DMS 273 treated with DMSO at 0.1 percent for 48 hours (cell line): ENCODE measurements at regions not wholly inside any gene's neighbourhood (a gene's known extent, or its start where the extent isn't known, plus 50 kb on each side); places are given as distances from the start of the nearest gene placed in this dataset.

Source experiments
- DNase-seq: peaks from one replicate; lab custom pipeline; 2025; lab: John Stamatoyannopoulos, UW

DNA sequence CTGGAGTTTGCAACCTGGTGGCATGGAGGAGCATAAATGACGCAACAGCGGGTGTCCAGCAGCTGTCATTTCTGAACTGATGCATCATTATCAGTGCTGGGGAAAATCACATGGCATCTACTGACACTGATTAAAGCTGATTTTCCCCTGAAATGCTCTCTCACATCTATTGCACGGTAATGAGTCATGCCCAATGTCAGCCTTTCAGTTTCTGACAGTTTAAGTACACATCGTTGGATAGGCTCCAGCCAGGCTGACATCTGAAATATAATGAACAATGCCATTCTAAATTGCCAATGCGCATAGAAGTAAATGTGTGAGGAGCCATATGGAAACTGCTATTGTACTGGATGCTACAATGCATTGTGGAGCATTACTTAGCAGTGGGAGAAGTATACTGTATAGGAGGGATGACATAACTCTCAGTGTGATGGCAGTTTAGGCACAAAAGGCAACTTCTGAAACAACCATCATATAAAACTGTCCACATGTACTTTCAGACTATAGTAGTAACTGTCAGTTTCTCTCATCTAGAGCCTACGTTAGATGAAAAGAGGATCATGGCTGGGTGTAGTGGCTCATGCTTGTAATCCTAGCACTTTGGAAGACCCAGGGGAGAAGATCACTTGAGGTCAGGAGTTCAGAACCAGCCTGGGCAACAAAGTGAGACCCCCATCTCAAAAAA, 389.3 kb upstream of the DMAC1 start:
- DNase-seq = no peak

DNA sequence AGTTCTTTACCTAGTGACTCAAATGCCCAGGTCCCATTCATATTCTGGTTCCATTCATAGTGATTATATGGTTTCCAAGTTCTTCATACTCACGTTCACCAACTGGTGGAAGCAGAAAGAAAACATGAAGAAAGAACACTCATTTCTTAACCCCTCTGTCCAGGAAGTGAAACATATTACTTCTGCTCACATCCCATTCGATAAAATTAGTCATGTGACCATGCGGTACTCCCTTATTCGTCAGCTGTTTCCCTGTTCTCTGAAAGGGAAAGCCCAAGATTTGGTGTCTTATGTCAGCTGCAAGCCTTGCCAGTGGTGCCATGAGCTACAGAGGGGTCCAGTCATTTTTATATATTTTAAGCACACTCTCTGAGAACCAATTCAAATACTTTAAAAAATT, 387.0 kb upstream of the DMAC1 start:
- no peak for DNase-seq

DNA sequence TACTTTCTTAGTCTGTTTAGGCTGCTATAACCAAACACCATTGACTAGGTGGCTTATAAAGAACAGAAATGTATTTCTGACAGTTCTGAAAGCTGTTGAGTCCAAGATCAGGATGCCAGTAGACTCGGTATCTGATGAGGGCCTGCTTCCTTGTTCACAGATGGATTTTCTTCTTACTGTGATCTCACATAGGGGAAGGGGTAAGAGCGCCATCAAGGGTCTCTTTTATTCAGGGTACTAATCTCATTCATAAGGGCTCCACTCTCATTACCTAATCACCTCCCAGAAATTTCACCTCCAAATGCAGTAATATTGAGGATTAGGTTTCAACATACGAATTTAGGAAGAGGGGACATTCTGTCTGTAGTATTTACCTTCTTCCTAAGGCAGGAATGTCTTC, 384.0 kb upstream of the DMAC1 start:
- DNase-seq = no peak

DNA sequence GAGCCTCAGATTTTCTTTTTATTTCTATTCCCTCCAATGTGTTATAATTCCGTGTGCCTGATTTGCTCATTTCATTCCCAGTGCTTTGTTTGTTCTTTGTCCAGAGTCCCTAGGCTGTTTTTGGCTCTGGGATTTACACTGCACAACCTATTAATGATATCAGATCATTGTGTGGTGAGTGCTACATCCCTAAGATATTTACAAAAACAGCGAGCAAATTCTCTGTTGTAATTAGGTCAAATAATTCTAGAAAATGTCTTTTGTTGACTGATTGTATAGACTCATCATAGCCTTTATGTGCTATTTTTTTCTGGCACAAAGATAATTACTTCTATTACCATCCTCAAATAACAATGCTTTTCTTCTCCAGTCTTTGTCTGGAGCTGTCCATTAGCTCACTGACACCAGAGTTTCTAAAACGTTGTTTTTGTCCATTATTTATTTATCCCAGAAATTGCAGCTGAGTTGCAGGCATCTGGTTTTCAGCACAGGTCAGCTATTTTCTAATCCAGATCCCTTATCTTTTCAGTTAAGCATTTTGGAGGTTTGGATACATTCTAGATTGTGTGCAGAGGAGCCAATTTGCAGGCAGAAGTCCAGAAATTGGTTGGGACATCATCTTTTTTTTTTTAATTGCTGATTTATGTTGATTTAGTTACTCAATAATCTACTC, 379.9 kb upstream of the DMAC1 start:
- no peak for DNase-seq

DNA sequence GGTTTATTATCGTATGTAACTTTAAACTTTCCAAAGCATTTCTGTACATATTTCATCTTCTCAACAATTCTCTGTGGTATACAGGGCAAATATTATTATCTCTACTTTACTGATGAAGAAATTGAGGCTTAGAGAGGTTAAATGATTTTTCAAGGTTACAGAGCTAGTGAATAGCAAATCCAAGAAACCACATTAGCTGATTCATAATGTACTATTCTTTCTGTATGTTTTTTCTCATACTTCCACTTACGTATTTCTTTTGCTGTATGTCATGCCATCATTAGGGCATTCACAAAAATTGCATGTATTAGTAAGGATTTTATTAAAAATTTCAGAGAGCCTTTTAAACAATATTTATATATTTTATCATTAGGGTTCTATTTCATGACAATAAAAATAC, 372.4 kb upstream of the DMAC1 start:
- DNase-seq = no peak

DNA sequence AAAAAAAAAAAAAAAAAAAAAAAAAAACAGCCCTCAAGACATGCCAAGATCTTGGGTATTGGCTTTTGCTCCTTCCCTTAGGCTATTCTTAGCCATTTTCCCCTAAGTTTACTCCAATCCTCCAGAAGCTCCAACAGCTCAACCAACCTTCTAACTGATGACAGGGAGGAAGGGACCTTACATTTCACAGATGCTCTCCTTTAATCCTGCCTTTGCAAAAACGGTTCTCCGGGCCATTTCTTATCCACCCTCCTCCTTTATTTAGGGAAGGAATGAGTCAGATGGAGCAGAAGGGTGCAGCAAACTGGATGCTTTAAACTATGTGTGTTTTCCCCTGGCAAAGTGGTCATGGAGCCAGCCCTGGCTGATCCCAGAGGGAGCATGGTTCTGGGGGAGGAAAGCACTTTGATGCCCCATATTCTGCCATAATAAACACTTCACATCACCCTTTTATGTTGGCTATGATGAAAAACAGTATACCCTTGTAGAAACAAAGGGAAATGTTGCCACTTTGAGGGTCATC, 369.4 kb upstream of the DMAC1 start:
- no peak for DNase-seq

DNA sequence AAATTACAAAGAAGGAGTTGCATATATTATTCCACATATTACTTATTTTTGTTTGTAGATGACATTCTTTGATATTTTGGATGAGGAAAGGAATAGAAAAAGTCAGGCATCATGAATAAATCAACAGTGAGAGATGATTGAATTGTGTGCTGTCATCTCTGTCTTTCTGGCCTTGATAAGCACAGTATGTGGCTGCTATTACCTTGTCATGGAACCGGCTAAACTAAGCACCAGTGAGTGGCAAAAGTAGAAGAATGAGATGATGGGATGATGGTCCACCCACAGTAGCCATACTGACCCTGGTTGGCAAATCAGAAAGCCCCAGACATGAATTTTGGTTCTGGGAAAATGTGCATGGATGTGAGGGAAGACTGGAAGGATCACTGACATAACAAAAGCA, 361.2 kb upstream of the DMAC1 start:
- no peak for DNase-seq

DNA sequence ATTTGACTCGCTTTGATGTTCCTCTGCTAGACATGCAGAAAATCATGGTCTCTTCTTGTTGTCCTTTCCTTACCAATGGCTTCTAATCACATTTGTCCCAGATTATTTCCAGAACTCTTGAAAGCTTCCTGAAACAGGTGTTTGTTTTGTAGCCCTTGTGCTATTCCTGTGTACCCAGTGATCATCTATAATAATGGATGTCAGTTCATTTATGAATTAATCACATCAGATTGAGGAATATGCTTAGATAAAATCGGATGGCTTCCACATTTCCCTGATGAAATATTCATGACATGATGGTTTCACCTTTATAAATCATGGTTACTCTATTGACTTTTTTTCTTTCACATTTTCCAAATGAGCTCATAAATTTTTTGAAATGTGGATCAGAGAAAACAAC, 359.0 kb upstream of the DMAC1 start:
- DNase-seq = no peak

DNA sequence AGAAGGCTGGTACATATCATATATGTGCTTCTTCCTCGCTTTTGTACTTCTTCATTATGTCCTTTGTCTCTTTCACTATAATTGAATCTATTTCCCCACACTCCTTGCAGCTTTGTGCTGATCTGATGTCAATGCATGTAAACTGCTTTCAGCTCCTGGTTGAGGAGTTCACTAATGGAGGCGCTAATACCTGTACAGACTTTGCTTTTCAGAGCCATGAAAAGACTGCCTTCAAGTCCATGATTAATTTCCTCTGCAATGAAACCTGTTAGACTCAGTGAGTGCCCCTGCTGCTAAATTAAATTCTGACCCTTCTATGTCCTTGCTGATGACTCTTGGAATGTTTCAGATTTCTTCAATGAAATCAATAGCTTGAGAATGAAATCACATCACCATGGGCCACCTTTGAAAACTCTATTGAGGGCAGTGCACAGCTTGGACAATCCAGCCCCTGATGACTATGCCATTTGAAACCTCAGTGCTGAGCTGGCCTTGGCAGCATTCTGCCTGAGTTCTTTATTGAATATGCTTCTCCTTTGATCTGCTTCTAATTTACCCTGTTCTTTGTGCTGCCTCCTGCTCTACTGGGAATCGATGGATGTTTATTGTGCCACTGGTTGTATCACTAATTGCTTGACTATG, 358.2 kb upstream of the DMAC1 start:
- DNase-seq = no peak

DNA sequence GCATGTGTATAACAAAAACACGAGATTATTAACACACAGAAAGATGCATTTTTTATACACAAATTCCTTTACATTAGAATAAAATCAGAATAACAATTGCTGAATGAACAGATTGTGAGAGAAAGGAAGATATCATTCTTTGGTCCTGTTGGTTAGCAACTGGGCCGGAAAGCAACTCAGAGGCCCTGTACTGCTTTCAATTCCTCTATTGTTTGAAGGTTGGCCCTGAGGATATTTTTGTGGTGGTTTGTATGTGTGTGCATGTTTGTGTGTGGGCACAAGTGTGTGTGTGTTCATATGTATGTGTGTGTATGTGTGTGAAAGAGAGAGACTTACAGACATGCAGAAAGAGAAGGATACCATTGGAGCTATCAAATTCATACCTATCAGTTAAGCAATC, 356.8 kb upstream of the DMAC1 start:
- no peak for DNase-seq

DNA sequence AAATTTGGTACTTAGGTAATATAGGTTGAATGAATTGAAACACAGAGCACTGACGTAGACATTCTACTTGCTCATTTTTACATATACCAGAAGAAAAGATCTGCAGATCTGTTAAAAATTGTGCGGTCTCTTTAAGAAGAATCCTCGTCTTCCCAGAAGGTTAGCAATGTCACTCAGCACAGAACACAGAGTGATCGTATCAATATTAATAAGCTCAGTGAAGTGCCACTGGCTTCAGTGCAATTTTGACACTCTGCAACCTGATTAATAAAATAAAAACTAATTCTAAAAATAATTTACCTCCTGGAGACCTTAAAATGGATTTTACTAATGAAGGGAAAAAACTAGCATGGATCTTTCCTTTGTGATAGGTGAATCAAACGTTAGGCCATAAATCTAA, 356.1 kb upstream of the DMAC1 start:
- DNase-seq = no peak

DNA sequence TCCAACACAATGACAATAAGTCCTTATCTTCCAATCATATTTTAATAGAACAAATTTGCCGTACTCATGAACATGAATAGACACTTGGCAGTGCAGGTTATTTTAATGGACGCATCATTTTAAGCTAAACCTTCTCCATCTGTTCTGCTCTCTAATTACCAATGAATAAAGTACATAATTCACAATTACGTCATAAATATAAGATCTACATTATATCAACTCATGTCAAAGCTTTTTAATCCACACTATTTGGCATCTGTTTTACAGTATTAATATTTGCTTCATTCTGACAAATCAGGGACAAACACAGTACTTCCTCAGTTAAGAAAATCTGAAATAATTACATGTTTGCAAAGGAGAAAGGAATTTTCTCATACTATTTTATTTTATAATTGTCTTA, 344.1 kb upstream of the DMAC1 start:
- DNase-seq = no peak

DNA sequence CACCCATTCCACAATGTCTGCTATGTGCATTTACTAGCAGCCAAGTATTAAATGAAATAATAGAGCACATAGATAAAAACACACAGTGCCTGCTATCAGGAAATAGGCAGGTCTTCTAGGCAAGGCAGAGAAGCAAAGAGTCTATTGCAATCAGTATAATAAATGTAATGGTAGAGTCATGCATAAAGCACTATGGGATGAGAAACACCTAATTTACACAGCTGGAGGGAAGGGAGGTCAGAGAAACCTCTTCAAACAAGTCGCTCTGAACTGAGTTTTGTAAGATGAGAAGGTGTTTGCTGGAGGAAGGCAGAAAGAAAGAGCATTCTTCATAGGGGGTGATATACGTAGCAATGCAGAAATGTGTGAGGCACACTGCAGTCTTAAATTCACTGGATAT, 341.0 kb upstream of the DMAC1 start:
- no peak for DNase-seq

DNA sequence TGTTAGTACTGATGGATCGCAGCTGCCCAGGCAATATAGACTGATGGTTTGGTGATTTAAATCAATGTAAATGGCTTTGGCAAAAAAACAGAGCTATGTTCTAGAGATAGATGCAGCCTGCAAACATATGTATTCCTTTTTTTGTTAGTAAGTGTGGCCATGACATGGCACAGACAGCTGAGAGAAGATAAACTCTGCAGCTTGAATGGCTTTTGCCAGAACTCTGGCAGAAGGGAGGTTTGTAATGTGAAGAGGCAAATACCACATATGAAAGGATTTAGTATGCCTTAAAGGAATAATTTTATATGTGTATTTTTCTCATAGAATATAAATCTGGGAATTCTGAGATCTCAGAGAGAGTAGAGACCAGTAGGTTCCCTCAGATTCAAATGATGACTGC, 340.2 kb upstream of the DMAC1 start:
- DNase-seq = no peak

DNA sequence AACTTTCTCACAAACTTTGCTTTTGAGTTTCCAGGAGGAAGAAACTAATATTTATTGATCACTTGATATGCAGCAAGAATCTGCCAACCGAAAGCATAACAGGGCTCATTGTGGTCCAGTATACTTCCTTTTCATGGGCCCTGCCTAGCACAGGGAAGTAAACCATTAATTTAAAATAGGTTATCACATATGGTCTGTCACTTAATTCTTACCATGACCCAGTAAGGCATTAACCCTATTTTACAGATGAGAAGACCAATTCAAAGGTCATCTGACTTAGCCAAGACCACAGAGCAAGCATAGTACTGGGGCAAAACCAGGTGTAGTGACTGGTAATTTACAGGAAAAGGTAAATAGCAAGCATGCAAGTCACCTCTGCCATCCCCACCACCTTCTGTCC, 336.9 kb upstream of the DMAC1 start:
- no peak for DNase-seq

DNA sequence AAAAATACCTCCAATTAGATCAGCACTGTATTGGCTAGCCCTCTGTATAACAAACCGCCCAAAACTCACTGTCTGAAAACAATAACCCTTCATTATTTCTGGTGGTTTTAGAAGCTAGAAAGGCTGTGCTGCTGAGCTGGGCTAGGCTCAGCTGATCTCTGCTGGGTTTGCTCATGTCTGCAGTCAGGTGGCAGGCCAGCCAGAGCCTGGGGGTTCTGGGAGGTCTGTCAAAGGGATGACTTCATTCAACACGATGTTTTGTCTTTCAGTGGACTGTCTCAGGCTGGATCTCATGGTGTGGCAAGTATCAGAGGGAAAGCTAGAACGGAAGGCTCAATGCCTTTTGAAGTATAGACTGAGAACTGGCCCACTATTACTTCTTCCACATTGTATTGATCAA, 335.1 kb upstream of the DMAC1 start:
- no peak for DNase-seq

DNA sequence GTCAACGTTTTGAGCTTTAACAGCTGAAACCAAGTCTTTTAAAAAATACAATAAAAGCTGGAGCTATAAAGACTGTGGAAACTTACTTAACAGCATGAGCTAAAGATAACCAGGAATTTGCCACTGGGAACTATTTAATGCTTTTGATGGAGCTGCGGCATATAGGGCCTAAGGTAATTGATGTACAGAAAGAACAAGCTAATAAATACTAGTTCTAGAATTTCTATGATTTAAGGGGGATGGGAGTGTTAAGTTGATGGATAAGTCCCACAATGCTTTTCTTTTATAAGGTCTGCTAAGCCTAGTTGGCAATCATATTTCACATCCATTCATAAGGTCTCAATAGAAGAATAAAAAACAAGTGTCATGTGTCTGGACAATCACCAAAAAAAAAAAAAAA, 334.0 kb upstream of the DMAC1 start:
- DNase-seq = no peak

DNA sequence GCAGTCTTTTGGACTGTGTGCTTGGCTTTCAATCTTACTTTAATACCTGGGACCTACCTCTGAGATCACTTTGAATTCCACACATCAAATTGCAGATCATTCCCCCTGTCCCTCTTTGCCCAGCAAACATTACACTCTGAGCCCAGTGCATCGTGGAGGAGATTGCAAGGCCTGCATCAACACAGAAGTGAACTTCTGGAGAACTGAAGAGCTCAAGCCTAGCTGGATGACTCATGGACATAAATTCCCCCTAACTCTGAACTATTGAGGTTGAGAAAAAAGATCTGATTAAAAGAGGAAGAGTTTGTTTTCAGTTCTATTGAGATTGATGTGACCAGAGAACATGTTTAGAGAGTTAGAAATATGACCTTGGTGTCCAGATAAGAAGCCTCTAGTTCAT, 316.0 kb upstream of the DMAC1 start:
- no peak for DNase-seq

DNA sequence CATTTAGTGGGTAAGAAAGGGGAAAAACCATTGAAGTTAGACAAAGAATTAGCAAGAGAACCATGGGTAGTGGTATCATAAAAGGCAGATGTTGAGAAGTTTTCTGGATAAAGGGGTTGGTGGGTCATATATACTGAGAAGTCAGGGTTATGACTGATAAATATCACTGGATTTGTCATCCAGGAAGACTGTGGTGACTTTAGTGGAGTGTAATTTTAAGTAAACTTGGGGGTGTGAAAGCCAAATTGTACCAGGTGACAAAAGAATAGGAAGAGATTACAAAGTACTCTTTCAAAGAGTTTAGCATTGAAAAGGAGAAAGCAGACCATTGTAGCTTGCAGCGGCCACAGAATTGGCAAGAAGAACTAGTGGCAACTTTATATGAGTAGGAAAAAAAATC, 315.2 kb upstream of the DMAC1 start:
- DNase-seq = no peak

DNA sequence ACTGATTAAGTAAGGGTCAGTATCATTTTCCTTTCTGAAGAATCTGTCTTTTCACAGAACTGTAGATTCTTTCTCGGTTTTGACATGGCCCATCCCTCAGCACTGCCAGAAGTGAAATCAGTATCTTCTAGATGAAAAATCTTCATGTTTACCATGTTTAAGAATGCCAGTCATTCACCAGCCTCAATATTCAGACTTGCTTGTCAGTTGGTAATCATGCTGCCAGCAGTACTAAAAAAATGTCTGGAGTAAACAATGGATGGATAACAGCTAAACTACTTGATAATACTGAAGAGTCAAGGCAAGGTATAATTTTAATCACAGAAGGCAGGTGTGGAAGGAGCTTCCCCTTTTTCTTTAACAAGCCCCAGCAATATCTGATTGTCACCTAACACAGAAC, 306.8 kb upstream of the DMAC1 start:
- DNase-seq = no peak

DNA sequence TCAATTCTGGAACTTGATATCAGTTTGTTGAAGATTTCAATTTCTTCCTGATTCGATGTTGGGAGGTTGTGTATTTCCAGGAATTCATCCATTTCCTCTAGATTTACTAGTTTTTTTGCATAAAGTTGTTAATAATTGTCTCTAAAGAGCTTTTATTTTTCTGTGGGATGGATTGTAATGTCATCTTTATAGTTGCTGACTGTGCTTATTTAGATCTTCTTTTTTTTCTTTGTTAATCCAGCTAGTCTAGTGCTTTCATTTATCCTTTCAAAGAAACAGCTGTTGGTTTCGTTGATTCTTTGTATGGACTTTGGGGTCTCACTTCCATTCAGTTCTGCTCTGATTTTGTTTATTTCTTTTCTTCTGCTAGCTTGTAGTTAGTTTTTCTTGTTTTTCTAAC, 302.0 kb upstream of the DMAC1 start:
- no peak for DNase-seq

DNA sequence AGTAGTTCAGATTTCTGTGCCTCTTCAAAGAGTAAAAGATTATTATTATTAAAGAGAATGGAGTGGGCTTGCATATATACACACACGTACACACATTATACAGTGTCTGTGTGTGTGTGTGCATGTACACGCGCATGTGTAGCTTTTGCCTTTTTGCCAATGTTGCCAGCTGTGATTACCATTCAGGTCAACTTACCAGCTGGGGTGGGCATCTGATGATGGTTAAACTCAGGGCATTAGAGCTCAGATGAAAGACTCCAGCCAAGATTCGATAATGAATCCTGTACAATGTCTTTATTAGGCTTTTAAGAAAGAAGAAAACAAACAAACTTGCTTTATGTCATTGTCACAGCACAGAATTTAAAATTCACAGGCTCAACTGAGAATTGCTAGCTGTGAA, 296.5 kb upstream of the DMAC1 start:
- no peak for DNase-seq

DNA sequence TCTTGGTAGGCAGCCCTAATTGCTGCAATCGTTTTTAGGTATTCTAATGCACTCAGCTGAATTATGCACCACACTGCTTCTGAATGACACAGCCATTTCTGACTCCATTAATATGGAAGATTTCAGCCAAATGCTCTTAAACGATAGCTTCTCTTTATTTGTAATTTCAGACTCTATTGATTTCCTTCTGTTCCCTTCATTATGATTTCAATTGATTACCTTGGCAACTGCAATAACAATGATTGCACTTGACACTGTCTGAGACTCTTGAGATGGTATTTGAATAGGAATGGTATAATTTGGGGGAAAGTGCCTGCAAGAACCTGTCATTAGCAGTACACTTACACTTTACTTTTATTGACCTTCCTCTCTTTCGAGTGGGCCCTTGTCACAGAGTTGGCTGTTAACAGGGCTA, 296.1 kb upstream of the DMAC1 start:
- no peak for DNase-seq

DNA sequence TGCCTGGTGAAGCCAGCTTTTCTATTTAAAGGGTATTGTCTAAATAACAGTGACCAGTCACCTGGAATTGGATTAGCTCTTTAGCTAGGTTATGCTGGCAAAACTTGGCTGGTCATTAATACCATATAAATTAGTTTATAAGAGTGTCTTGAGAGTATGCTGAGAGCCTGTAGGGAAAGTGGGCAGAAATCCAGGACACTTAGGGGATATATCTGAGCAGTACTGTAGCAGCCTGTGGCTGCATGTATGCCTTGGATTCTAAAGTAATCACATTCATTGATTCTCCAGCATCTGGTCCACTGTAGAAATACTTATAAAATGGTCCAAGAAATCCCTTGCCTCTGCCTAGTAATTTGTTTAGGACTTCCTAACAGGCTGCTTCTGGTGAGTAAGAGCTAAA, 288.9 kb upstream of the DMAC1 start:
- no peak for DNase-seq
